OCI-LY7 (cell line): ENCODE measurements at regions not wholly inside any gene's neighbourhood (a gene's known extent, or its start where the extent isn't known, plus 50 kb on each side); places are given as distances from the start of the nearest gene placed in this dataset.

Experiments
- CTCF ChIP-seq: fragments of 200-600 bp; sonication (generic); conservative IDR thresholded peaks from 2 replicates; pipeline ENCODE4 v1.5.1; 2014; ENCODE audit warnings: mild to moderate bottlenecking, antibody characterized with exemption, low read length, moderate library complexity, mixed read lengths
- EZH2phosphoT487 ChIP-seq: fragments of 200-600 bp; sonication (generic); IDR thresholded peaks from 2 replicates; pipeline ENCODE4 v1.6.1; 2018; ENCODE audit warnings: low read depth, borderline replicate concordance, mild to moderate bottlenecking, mixed run types, antibody characterized with exemption, low read length, moderate library complexity, mixed read lengths

GRCh38 chr7:81402227-81402626 lies 367.6 kb downstream of the HGF start:
- TF ChIP-seq CTCF (no peak), EZH2phosphoT487 (no peak)
